T-helper 17 cell (primary cell): ENCODE measurements at regions not wholly inside any gene's neighbourhood (a gene's known extent, or its start where the extent isn't known, plus 50 kb on each side); places are given as distances from the start of the nearest gene placed in this dataset.

ENCODE experiments used
- ATAC-seq: fragments of 150-1000 bp; cut with Tn5 transposase; 2 replicates; pipeline ENCODE4 v1.10.0; 2021; ENCODE audit warnings: mild to moderate bottlenecking, moderate library complexity
- DNase-seq, 3 donors: peaks; one replicate each; pipeline versions ENCODE4 v3.0.0 to v3.0.0-alpha.2; 2020 to 2021
- H3K9me3 ChIP-seq: one replicate; pipeline ENCODE4 v1.7.0; 2013; ENCODE audit warnings: low read length, mild to moderate bottlenecking; ENCODE audit not compliant: control insufficient read depth, poor library complexity, severe bottlenecking
- H3K27ac Mint-ChIP-seq: one replicate; pipeline ENCODE4 v1.8.0; 2022; ENCODE audit warnings: mild to moderate bottlenecking, moderate library complexity, mixed read lengths
- H3K27me3 Mint-ChIP-seq: one replicate; pipeline ENCODE4 v1.8.0; 2022; ENCODE audit warnings: mixed read lengths
- H3K36me3 Mint-ChIP-seq: one replicate; pipeline ENCODE4 v1.8.0; 2022; ENCODE audit warnings: low read depth, mixed read lengths
- H3K4me1 Mint-ChIP-seq: one replicate; pipeline ENCODE4 v1.8.0; 2022; ENCODE audit warnings: mild to moderate bottlenecking, mixed read lengths
- H3K4me3 Mint-ChIP-seq: one replicate; pipeline ENCODE4 v1.8.0; 2022; ENCODE audit warnings: mild to moderate bottlenecking, moderate library complexity, mixed read lengths

DNA sequence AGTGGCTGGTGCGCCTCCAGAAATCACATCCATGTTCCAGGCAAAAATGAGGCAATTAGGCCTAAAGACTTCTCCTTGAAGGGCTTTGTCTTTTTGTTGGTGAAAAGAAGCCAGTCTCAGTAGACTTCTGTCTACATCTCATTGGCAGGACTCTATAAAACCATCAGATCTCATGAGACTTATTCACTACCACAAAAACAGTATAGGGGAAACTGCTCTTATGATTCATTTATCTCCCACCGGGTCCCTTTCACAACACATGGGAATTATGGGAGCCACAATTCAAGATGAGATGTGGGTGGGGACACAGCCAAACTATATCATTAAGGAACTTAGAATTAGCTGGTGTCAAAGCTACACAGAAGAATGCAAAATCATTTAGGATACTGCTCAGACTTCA is 77.7 kb upstream of the SNX2 start:
- no peak overlapping the region for H3K4me3 Mint-ChIP-seq
- peaks cover 2% of the 10 kb centered on the region for H3K4me1 Mint-ChIP-seq
- ATAC-seq (no peak), DNase-seq (no peak)
- H3K27ac Mint-ChIP-seq, result no peak overlapping the region
- H3K9me3 ChIP-seq, result no peaks in the 10 kb centered on the region
- H3K36me3 Mint-ChIP-seq, result no peaks in the 10 kb centered on the region
- H3K27me3 Mint-ChIP-seq, result peaks cover 4% of the 10 kb centered on the region

DNA sequence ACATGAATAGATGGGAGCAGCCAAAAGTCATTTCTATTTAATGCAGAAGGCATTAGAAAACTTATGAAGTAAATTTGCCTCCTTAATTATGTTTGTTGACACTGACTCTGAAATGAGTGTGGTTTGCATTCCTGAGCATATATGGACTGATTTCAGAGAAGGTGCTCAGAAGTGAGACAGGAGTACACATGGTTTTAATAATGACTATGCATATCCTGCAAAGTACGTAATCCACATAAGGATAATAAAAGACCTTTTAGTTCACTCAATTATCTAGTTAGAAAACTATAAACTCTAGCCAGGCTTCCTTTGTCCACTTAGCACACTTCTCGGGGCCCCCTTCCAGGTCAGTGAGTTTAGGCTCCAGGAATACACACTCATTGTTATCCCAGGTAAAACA is 75.7 kb upstream of the SNX2 start:
- Mint-ChIP-seq H3K27me3 (peaks cover 15% of the 10 kb centered on the region), H3K27ac (no peak overlapping the region), H3K4me3 (no peak overlapping the region), H3K4me1 (peaks cover 2% of the 10 kb centered on the region), H3K36me3 (no peaks in the 10 kb centered on the region)
- no peak for ATAC-seq
- no peaks in the 10 kb centered on the region for H3K9me3 ChIP-seq
- DNase-seq, result no peak

DNA sequence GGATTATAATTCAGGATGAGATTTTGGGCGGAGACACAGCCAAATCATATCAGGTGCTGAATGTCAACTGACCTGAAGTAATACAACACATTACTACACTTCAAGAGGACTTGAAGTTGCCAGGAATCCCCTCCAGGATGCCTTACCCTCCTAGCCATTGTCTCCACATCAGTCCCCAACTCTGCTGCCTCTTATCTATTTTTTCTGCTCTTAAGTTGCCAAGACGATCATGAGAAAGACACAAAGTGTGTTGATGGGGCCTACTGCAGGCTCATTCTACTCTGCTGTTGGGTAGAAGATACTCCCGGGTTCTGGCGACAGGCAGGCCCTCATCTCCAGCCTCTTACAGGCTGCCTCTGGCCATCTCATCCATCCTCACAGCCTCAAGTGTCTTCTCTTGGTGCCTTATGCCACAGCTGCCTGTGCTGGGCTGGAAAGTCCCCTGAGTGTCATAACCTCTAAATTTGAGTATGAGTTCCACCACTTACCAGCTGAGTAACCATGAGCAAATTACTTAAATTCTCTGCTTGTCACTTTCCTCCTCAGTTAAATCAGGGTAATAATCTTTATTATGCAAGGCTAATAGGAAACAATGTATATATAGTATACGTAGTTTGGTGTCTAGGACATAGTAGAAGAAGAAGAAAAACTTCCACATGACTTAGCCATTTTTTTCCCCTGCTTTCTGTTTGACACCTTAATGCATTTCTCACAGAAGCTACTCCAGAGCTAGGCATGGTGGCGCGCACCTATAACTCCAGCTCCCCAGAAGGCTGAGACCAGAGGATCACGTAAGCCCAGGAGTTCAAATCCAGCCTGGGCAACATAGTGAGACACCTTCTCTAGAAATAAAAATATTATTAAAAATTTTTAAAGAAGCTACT is 73.0 kb upstream of the SNX2 start:
- H3K36me3 Mint-ChIP-seq, result no peaks in the 10 kb centered on the region
- no peak overlapping the region for H3K4me3 Mint-ChIP-seq
- peak; percentile 79 for ATAC-seq
- no peaks in the 10 kb centered on the region for H3K9me3 ChIP-seq
- peaks cover 2% of the 10 kb centered on the region for H3K4me1 Mint-ChIP-seq
- peak overlapping the region; percentile 21 for H3K27ac Mint-ChIP-seq
- H3K27me3 Mint-ChIP-seq, result peaks cover 17% of the 10 kb centered on the region
- no peak for DNase-seq

DNA sequence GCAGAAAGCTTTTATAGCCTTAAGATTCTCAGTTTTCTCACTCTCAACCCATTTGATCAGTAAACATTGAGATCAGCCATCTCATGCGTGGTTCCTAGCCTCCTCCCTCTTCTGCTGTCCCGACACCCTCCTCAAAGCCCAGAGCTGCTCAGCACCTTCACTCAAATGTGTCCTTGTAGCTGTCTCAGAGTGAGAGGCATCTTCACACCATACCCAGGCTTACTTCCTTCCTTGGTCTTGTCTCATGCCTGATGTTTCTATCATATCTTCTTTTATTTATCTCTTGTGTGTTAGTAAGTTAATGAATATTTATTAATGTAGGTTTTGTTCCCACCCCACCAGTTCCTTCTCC is 72.4 kb upstream of the SNX2 start:
- Mint-ChIP-seq H3K27ac (no peak overlapping the region), H3K36me3 (no peaks in the 10 kb centered on the region), H3K27me3 (peaks cover 18% of the 10 kb centered on the region), H3K4me3 (no peak overlapping the region), H3K4me1 (peaks cover 2% of the 10 kb centered on the region)
- peak; percentile 65 for ATAC-seq
- H3K9me3 ChIP-seq, result no peaks in the 10 kb centered on the region
- no peak for DNase-seq

DNA sequence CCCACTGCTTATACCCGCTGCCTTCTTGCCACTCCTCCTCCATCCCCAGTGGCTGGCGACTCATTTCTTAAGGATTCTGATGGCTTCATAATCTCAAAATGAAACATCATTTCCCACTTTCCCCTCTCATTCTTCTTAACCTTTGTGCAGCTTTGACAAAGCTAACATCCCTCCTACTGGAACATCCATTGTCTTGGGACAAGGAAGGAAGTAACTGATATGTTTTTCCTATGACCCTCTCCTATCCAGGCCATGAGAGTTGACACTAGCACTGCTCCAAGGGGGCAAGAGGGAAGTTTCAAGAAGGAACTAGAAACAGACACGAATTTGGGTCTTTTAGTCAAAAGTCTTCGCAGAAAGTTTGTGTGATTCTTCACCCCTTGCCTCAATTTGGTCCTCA is 71.7 kb upstream of the SNX2 start:
- ATAC-seq (no peak), DNase-seq (no peak)
- Mint-ChIP-seq H3K36me3 (no peaks in the 10 kb centered on the region), H3K27me3 (peaks cover 18% of the 10 kb centered on the region), H3K4me1 (peaks cover 2% of the 10 kb centered on the region), H3K4me3 (no peak overlapping the region), H3K27ac (no peak overlapping the region)
- H3K9me3 ChIP-seq, result no peaks in the 10 kb centered on the region

DNA sequence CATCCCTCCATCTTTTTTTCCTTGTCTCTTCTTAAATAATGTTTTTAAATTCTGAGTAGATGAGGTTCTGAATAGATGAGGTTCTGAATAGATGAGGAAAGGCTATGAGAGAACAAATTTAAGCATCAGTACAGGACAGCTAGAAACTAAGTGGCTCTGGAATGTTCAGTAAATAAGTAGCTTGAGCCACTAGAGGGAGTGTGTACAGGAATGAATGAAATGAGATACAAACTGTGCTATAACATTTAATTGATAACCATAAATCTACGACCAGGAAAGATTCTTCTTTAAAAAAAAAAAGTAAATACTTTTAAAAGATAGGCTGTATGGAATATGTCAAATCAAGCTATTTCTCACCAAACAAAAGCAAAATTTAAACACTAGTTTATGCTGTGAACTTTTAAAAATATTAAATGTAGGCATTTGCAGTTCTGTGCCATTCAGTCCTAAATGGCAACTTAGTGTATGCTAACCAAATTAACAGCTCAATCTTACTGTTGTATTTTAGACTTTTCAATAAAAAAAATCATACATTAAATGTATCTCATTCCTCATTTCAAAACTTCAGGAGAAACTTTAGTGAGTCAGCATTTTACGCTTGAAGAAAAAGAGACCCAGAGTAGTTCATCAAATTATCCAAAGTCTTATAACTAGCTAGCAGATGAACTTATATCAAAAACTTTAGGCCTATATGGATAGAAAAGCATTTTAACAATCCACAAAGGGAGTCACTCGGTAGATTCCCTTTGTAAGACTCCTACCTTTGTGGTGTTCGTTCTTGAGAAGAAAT is 70.4 kb upstream of the SNX2 start:
- Mint-ChIP-seq H3K27ac (no peak overlapping the region), H3K4me1 (peaks cover 2% of the 10 kb centered on the region), H3K4me3 (no peak overlapping the region), H3K36me3 (no peaks in the 10 kb centered on the region), H3K27me3 (peaks cover 25% of the 10 kb centered on the region)
- ATAC-seq, result peak; percentile 47
- H3K9me3 ChIP-seq, result no peaks in the 10 kb centered on the region
- DNase-seq, result no peak

DNA sequence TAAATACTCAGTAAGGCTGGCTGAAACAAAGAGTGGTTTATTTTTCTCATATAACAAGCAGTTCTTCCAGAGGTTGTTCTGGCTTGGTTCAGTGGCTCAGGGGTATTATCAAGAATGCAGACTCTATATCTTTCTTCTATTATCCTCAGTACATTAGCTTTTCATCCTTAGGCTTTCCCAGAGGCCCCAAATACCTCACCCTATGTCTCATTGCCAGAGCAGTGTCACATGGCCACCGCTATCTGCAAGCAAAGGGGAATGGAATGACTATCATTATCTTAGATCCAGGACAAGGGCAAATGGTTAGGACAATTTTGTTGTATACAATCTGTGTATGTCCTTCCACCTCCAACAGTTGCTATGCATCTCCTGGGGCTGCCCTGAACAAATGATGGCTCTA is 69.0 kb upstream of the SNX2 start:
- peaks cover 26% of the 10 kb centered on the region for H3K27me3 Mint-ChIP-seq

DNA sequence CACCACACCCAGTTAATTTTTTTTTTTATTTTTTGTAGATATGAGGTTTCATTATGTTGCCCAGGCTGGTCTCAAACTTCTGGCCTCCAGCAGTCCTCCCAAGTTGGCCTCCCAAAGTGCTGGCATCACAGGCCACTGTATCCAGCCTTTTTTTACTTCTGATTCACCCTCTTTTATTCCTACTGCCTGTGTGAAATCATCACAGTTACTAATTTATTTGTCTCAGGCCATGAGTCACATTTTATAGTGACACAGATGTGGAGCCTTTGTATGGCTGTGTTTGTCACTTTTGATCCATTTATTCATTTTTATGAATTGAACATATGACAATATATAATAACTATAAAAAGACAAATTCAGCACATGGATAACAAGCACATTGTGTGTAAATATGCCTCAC is 67.1 kb upstream of the SNX2 start:
- H3K9me3 ChIP-seq, result no peaks in the 10 kb centered on the region
- Mint-ChIP-seq H3K27ac (no peak overlapping the region), H3K4me3 (no peak overlapping the region), H3K36me3 (no peaks in the 10 kb centered on the region), H3K27me3 (peaks cover 25% of the 10 kb centered on the region), H3K4me1 (no peaks in the 10 kb centered on the region)
- ATAC-seq, result no peak
- no peak for DNase-seq

More for the DNA sequence above, 69.0 kb upstream of the SNX2 start:
- Mint-ChIP-seq H3K4me1 (peaks cover 2% of the 10 kb centered on the region), H3K4me3 (no peak overlapping the region), H3K36me3 (no peaks in the 10 kb centered on the region), H3K27ac (no peak overlapping the region)
- H3K9me3 ChIP-seq, result no peaks in the 10 kb centered on the region
- ATAC-seq (no peak), DNase-seq (no peak)

DNA sequence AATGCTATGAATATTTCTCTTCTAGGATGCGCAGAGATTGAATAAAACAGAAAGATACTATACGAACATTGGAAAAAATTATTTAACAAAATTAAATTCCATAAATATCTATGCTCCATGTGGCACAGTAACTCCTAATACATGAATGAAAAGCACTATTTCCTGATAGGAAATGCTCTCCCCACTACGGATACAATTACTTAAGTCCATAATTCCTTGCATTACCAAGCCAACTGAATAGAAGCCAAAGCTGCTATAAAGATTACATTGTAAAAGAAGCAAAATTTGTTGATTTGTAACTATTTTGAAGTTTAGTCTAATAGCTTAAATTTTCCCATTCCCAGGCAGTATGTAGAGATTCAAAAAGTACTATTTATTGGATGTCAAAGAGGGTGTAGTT is 61.8 kb upstream of the SNX2 start:
- H3K36me3 Mint-ChIP-seq, result no peaks in the 10 kb centered on the region
- H3K4me1 Mint-ChIP-seq, result no peaks in the 10 kb centered on the region
- H3K9me3 ChIP-seq, result no peaks in the 10 kb centered on the region
- no peak for DNase-seq
- peaks cover 26% of the 10 kb centered on the region for H3K27me3 Mint-ChIP-seq
- no peak overlapping the region for H3K27ac Mint-ChIP-seq
- no peak overlapping the region for H3K4me3 Mint-ChIP-seq
- no peak for ATAC-seq

DNA sequence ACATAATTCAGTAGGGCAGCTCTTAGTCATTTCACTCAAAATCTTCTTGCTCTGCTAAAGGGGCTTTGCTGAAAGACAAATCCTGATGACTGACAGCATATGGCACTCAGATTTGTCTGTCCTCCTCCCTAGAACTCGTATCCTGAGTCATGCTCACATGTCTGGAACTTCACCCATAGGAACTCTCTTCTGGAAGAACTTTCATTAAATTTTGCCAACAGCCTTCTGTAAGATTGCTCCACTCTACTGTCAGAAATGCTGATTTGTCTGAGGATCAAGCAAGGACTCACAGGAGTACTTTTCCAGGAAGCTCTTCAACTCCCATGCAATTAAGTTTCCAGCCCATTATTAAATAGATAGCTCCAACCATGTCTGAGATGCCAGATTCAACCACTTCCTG is 59.8 kb upstream of the SNX2 start:
- ATAC-seq (no peak), DNase-seq (no peak)
- Mint-ChIP-seq H3K4me1 (no peaks in the 10 kb centered on the region), H3K36me3 (no peaks in the 10 kb centered on the region), H3K4me3 (no peak overlapping the region), H3K27me3 (peaks cover 19% of the 10 kb centered on the region), H3K27ac (no peak overlapping the region)
- no peaks in the 10 kb centered on the region for H3K9me3 ChIP-seq

DNA sequence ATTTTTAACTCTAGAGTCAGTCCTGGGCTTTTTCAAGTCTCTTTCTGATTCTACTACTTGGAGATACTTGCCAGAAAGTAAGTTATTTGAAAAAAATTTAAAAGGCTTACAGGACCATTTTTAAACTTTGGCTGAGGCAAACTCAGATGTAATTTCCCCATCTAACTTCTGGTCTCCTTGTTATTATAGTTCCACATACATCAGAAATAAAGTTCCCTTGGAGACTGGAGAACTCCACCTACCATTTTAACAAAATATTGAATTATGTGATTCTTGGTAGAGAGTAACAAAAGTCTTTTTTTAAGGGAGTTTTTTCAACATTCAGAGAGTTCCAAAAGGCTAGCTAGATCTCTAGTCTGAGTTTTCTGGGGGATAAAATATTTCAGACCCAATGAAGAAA is 56.3 kb upstream of the SNX2 start:
- Mint-ChIP-seq H3K4me3 (no peak overlapping the region), H3K27ac (no peak overlapping the region), H3K27me3 (peaks cover 15% of the 10 kb centered on the region), H3K4me1 (no peaks in the 10 kb centered on the region), H3K36me3 (no peaks in the 10 kb centered on the region)
- no peaks in the 10 kb centered on the region for H3K9me3 ChIP-seq
- no peak for DNase-seq
- no peak for ATAC-seq

DNA sequence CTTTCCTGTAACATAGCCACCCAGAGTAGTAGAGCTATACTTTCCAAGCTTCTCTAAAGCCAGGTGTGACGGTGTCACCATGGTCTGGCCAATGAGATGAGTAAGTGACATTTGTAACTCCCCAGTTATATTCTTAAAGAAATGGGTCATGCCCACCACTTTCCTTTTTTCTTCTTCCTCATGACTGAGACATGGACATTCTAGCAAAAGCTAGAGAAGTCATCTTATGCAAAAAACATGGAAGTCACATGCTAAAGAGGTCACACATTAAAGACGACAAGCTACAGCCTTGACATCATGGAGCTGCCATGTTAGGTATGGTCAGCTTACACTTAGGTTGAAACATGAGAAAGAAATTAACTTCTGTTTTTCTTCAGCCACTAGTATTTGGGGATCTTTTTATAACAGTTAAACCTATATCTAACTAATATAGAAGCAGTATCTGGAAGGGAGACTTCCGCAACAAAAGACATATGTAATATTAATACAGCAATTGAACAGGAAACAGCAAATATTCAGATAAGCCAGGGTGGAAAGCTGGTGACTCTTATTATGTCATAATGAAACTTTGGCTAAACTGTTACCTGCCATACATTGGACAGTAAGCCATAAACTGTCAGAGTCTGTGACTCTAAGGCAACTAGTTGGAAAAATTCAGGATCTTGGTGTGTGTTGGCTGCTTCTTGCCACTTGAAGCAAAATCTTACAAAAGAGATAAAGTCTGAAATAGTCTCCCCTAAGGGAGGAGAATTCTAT is 54.7 kb upstream of the SNX2 start:
- H3K36me3 Mint-ChIP-seq, result no peaks in the 10 kb centered on the region
- ATAC-seq (no peak), DNase-seq (no peak)
- H3K27me3 Mint-ChIP-seq, result peaks cover 10% of the 10 kb centered on the region
- no peak overlapping the region for H3K27ac Mint-ChIP-seq
- no peaks in the 10 kb centered on the region for H3K4me1 Mint-ChIP-seq
- H3K4me3 Mint-ChIP-seq, result no peak overlapping the region
- no peaks in the 10 kb centered on the region for H3K9me3 ChIP-seq

DNA sequence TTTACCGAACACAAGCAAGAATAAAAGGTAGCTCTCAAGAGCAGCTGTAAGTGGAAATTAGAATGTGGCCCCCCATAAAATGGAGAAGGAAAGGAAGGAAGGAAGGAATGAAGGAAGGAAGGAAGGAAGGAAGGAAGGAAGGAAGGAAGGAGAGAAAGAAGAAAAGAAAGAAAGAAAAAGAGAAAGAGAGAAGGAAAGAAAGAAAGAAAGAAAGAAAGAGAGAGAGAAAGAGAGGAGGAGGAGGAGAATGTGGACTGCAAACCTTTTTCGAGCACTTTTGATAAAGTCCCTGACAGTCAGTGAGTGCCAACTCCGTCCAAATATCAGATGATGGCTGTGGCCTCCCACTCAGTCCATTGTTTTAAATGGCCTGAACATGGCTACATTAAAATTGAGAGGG is 53.8 kb upstream of the SNX2 start:
- Mint-ChIP-seq H3K27me3 (peaks cover 4% of the 10 kb centered on the region), H3K36me3 (no peaks in the 10 kb centered on the region), H3K27ac (no peak overlapping the region), H3K4me3 (no peak overlapping the region), H3K4me1 (no peaks in the 10 kb centered on the region)
- DNase-seq, result no peak
- H3K9me3 ChIP-seq, result no peaks in the 10 kb centered on the region
- ATAC-seq, result no peak
